ENCODE measurements at regions not wholly inside any gene's neighbourhood (a gene's known extent, or its start where the extent isn't known, plus 50 kb on each side); places are given as distances from the start of the nearest gene placed in this dataset.

- Histone ChIP-seq H3K4me1 (ENCODE audit: control insufficient read depth in 5 of 5, insufficient read depth in 5 of 5, low read length in 5 of 5) (peaks cover 0 to 23% (median 9%) of the 10 kb centered on the region in 5 donors), H3K4me3 (no peak overlapping the region), H3K27ac (ENCODE audit: low read depth in 1 of 2, low read length in 1 of 2) (no peak overlapping the region), H3K27me3 (ENCODE audit: control insufficient read depth in 3 of 3, insufficient read depth in 3 of 3, low read length in 2 of 3) (no peaks in the 10 kb centered on the region), H3K9ac (ENCODE audit: insufficient read depth in 1 of 2, low read length in 2 of 2) (no peak overlapping the region), H3K9me3 (ENCODE audit: control insufficient read depth in 4 of 4, insufficient read depth in 3 of 4, low read length in 3 of 4) (peaks cover 0 to 2% (median 0%) of the 10 kb centered on the region in 4 donors), H3K36me3 (ENCODE audit: control insufficient read depth in 4 of 4, insufficient read depth in 4 of 4, low read length in 4 of 4) (no peaks in the 10 kb centered on the region)
- TF ChIP-seq, protein P1, sequence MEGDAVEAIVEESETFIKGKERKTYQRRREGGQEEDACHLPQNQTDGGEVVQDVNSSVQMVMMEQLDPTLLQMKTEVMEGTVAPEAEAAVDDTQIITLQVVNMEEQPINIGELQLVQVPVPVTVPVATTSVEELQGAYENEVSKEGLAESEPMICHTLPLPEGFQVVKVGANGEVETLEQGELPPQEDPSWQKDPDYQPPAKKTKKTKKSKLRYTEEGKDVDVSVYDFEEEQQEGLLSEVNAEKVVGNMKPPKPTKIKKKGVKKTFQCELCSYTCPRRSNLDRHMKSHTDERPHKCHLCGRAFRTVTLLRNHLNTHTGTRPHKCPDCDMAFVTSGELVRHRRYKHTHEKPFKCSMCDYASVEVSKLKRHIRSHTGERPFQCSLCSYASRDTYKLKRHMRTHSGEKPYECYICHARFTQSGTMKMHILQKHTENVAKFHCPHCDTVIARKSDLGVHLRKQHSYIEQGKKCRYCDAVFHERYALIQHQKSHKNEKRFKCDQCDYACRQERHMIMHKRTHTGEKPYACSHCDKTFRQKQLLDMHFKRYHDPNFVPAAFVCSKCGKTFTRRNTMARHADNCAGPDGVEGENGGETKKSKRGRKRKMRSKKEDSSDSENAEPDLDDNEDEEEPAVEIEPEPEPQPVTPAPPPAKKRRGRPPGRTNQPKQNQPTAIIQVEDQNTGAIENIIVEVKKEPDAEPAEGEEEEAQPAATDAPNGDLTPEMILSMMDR (IDR thresholded peaks at IDR 0.05; ENCODE audit: control extremely low read depth, extremely low read depth), result no peak
- DNase-seq, result no peak
- ATAC-seq (ENCODE audit: insufficient read depth, low FRiP score), result no peak
These were observed 223.0 kb downstream of the LTN1 start for GRCh38 chr21:28769683-28770082.

DNA sequence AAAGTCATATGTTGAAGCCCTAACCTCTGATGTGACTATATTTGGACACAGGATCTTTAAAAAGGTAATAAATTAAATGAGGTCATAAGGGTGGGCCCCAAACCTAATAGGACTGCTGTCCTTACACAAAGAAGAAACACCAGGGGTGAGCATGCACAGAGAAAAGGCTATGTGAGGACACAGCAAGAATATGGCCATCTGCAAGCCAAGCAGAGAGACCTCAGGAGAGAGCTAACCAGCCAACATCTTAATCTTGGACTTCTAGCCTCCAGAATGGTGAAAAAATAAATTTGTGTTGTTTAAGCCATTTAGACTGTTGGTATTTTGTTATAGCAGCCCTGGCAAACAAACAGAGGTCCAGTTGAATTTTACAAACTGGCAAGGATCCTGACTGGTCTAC, 223.9 kb downstream of the LTN1 start:
- H3K9me3 ChIP-seq (ENCODE audit: control insufficient read depth in 4 of 4, insufficient read depth in 3 of 4, low read length in 3 of 4), result peaks cover 0 to 2% (median 0%) of the 10 kb centered on the region in 4 donors
- DNase-seq, result no peak
- no peak for ATAC-seq (ENCODE audit: insufficient read depth, low FRiP score)

DNA sequence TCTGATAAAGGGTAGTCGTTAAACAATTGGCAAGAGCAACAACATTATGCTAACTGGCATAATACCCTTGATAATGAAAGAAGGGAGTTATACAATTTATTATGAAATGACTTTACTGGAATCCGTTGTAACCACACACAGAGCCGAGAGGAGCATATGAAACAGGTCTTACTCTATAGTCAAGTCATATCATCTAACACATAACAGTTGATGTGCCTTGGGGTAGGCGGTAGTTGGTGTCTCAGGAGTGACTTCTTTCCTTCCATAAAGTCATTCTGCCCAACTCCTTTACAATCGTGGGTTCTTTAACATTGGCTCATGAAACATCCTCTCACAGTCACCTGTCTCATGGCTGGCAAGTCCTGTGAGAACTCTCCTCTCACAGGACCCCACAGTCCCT, 225.2 kb downstream of the LTN1 start:
- no peak overlapping the region for H3K9ac ChIP-seq (ENCODE audit: insufficient read depth in 1 of 2, low read length in 2 of 2)
- H3K36me3 ChIP-seq (ENCODE audit: control insufficient read depth in 4 of 4, insufficient read depth in 4 of 4, low read length in 4 of 4), result no peaks in the 10 kb centered on the region
- no peak overlapping the region for H3K4me3 ChIP-seq
- peaks cover 0 to 17% (median 3%) of the 10 kb centered on the region in 5 donors for H3K4me1 ChIP-seq (ENCODE audit: control insufficient read depth in 5 of 5, insufficient read depth in 5 of 5, low read length in 5 of 5)
- H3K27me3 ChIP-seq (ENCODE audit: control insufficient read depth in 3 of 3, insufficient read depth in 3 of 3, low read length in 2 of 3), result no peaks in the 10 kb centered on the region
- no peak overlapping the region for H3K27ac ChIP-seq (ENCODE audit: low read depth in 1 of 2, low read length in 1 of 2)
- TF ChIP-seq, protein P1 (IDR thresholded peaks at IDR 0.05; ENCODE audit: control extremely low read depth, extremely low read depth), result no peak
- DNase-seq (no peak), ATAC-seq (ENCODE audit: insufficient read depth, low FRiP score) (no peak)
- H3K9me3 ChIP-seq (ENCODE audit: control insufficient read depth in 4 of 4, insufficient read depth in 3 of 4, low read length in 3 of 4), result peaks cover 0 to 2% (median 0%) of the 10 kb centered on the region in 4 donors
- WGBS, 2 donors, result 86 to 93% methylated on average over 5 of the region's 5 CpGs

More for the DNA sequence above, 223.9 kb downstream of the LTN1 start:
- Histone ChIP-seq H3K4me3 (no peak overlapping the region), H3K4me1 (ENCODE audit: control insufficient read depth in 5 of 5, insufficient read depth in 5 of 5, low read length in 5 of 5) (peaks cover 0 to 23% (median 7%) of the 10 kb centered on the region in 5 donors), H3K27ac (ENCODE audit: low read depth in 1 of 2, low read length in 1 of 2) (no peak overlapping the region), H3K27me3 (ENCODE audit: control insufficient read depth in 3 of 3, insufficient read depth in 3 of 3, low read length in 2 of 3) (no peaks in the 10 kb centered on the region), H3K9ac (ENCODE audit: insufficient read depth in 1 of 2, low read length in 2 of 2) (no peak overlapping the region), H3K36me3 (ENCODE audit: control insufficient read depth in 4 of 4, insufficient read depth in 4 of 4, low read length in 4 of 4) (no peaks in the 10 kb centered on the region)
- TF ChIP-seq, protein P1 (IDR thresholded peaks at IDR 0.05; ENCODE audit: control extremely low read depth, extremely low read depth), result no peak

DNA sequence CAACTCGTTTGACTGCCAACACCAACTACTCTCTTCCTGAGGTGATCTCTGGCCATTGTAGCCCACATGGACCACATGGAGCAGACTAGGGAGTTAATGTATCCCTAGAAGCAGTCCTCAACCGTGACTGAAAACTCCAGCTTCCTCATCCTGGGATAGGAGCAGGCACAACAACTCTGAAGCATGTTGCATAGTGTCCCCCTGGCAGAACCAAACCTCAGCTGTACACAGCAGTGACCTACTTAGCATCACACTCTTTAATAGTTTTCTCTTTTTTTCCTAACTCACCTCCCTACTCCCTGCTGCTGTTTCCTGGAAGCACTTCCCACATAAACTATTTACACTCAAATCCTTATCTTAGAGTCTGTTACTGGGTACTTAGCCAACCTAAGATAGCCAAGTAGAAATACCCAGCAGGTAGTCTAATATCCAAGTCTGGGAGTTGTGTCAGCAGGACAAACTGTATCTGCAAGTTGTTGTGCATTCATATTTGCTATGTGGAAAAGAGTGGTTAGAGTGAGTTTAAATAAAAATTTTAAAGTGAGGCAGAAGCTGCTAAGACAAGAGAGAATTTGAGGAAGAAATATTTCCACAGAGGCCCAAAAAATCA, 228.8 kb downstream of the LTN1 start:
- Histone ChIP-seq H3K36me3 (ENCODE audit: control insufficient read depth in 4 of 4, insufficient read depth in 4 of 4, low read length in 4 of 4) (no peaks in the 10 kb centered on the region), H3K4me1 (ENCODE audit: control insufficient read depth in 5 of 5, insufficient read depth in 5 of 5, low read length in 5 of 5) (peaks cover 0 to 2% (median 0%) of the 10 kb centered on the region in 5 donors), H3K9ac (ENCODE audit: insufficient read depth in 1 of 2, low read length in 2 of 2) (no peak overlapping the region), H3K27me3 (ENCODE audit: control insufficient read depth in 3 of 3, insufficient read depth in 3 of 3, low read length in 2 of 3) (no peaks in the 10 kb centered on the region), H3K9me3 (ENCODE audit: control insufficient read depth in 4 of 4, insufficient read depth in 3 of 4, low read length in 3 of 4) (peaks cover 0 to 2% (median 0%) of the 10 kb centered on the region in 4 donors), H3K27ac (ENCODE audit: low read depth in 1 of 2, low read length in 1 of 2) (no peak overlapping the region), H3K4me3 (no peak overlapping the region)
- DNase-seq, result no peak
- WGBS, 2 donors, result 51 to 57% methylated on average over 2 of the region's 2 CpGs
- no peak for ATAC-seq (ENCODE audit: insufficient read depth, low FRiP score)
- TF ChIP-seq, protein P1 (IDR thresholded peaks at IDR 0.05; ENCODE audit: control extremely low read depth, extremely low read depth), result no peak

All from lung (tissue), 11 donors.